ENCODE measurements at regions not wholly inside any gene's neighbourhood (a gene's known extent, or its start where the extent isn't known, plus 50 kb on each side); places are given as distances from the start of the nearest gene placed in this dataset.

DNA sequence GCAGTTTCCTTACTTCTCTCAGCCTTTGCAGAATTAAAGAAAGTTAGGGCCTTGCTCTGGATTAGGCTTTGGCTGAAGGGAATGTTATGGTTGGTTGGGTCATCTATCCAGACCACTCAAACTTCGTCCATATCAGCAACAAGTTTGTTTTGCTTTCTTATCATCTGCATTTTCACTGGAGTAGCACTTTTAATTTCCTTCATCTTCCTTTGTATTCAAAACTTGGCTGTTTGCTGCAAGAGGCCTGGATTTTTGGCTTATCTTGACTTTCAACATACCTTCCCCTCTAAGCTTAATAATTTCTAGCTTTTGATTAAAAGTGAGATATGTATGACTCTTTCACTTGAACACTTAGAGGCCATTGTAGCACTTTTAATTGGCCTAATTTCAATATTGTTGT is 126.7 kb upstream of the CENPE start:
- TF ChIP-seq, protein P1, sequence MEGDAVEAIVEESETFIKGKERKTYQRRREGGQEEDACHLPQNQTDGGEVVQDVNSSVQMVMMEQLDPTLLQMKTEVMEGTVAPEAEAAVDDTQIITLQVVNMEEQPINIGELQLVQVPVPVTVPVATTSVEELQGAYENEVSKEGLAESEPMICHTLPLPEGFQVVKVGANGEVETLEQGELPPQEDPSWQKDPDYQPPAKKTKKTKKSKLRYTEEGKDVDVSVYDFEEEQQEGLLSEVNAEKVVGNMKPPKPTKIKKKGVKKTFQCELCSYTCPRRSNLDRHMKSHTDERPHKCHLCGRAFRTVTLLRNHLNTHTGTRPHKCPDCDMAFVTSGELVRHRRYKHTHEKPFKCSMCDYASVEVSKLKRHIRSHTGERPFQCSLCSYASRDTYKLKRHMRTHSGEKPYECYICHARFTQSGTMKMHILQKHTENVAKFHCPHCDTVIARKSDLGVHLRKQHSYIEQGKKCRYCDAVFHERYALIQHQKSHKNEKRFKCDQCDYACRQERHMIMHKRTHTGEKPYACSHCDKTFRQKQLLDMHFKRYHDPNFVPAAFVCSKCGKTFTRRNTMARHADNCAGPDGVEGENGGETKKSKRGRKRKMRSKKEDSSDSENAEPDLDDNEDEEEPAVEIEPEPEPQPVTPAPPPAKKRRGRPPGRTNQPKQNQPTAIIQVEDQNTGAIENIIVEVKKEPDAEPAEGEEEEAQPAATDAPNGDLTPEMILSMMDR (IDR thresholded peaks at IDR 0.05): no peak

DNA sequence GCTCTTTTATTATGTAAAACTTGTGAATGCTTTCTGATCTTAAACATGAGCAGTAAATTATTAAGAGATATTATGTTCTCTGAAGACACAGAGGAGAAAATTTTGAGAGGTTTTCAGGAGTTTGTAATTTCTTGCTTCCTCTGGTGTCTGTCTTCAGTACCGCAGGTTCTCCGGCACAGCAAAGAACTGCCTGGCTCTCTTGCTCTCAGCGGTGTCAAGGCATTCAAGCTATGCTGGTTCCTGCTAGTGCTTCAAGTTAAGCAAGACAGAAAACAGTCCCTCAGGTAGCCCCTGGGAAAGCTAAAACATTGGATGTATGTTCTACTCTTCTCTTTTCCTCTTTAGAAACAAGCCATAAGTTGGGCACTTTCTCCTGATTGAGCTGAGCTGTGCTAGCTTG is 120.2 kb upstream of the CENPE start:
- TF ChIP-seq, protein P1 (IDR thresholded peaks at IDR 0.05): no peak

DNA sequence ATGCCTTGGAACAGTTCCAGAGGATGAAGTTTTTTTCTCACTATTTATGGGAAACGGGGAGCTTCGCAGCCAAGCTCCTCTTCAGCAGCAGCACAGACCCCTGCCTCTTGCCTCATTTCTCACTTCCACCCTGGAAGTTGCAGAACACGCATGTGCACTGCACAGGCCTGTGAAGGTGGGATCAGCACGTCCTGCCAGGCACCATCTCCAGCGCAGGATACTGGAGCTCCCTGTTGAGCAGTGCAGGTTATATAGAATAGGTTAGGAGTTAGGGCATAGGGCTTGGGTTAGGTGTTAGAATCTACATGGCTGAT is 110.1 kb upstream of the CENPE start:
- TF ChIP-seq, protein P1 (IDR thresholded peaks at IDR 0.05): no peak

DNA sequence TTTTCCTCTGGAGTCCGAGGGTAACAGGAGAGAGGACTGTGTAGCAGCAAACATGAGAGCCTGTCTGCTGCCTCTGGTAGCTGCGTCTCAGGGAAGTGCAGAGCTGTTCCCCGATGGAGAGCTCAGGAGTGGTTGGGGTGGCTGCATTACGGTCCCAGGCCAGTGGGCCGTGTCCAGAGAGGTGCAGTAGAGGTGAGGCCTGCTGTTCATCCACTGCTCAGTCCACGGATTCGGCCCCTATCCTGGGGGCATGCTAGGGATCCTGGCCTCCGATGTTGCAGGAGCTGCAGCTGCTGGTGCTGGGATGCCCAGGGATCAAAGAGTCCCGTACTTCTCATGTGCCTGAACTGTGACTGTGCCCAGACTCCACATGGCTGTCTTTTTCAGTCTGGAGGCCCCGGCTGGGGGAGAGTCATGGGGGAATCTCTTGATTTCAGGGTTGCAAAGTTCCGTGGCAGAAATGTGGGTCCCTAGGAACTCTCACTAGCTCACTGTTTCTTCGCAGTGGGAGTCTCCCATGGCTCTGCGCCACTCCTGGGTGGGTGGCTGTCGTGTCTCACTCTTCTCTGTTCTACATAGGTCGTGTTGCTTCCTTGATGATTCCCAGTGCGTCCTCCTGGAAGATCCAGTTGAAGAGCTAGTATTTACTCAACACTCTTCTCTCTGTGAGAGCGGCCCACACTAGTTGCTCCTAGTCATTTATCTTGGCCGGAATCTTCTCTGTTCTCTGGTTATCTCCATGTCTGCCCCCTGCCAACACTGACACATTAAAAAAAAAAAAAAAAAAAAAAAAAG is 109.5 kb upstream of the CENPE start:
- TF ChIP-seq, protein P1 (IDR thresholded peaks at IDR 0.05): no peak

DNA sequence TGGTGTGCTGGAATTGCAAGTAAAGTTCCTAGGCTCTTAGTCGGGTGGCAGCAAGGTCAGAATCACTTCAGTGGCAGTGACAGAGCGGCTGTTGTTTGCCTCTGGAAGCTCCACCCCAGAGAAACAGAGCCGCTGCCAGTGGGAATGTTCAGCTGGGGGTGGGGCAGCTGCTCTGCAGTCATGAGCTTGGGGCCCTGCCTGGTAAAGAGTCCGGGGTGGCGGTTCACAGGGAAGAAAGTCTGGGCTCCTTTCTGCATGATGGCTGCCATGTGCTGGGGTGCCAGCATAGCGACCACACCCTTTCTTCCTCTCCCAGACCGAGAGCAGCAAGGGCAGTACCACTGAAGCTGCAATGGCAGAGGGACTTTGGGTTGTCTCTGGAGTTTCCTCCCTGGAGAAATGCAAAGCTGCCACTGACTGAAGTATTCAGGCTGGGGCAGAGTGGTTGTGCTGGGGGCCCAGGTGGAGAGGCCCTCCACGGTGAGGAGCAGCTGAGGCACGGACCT is 108.8 kb upstream of the CENPE start:
- TF ChIP-seq, protein P1 (IDR thresholded peaks at IDR 0.05): no peak

DNA sequence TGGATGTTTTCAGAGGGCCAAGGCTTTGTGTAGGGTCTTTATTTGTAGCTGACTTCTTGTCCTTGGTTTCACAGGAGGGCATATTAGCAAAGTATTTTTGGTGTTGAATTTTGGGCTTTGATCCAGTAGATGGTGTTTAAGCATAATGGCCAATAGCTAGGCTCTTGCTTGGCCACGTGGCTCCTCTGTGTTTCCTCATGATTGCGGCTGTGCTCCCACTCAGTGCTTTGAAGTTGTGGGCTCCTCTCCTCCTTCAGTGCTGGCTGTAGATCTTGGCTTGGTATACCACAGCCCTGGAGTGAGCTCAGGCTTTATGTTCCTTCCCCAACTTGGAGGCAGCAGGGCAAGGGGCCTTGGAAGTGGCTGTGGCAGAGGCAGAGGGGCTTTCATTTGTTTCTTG is 107.2 kb upstream of the CENPE start:
- TF ChIP-seq, protein P1 (IDR thresholded peaks at IDR 0.05): no peak

DNA sequence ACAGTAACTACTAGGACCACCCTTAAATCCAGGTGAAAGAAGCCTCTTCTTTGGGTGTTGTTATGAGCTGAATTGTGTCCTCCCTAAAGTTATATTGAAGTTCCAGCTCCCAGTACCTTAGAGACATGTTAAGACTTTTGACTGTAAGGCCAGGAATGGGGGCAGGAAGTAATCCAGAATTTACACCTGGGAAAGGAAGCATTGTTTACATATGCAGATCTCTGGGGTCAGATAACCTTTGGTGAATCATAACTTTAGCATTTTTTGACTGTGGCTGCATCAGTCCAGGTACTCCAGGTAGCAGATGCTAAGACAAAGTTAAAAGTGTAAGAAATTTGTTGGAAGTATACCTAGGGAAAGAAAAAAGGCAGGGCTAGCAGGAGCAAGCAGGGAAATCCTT is 104.9 kb upstream of the CENPE start:
- TF ChIP-seq, protein P1 (IDR thresholded peaks at IDR 0.05): no peak

DNA sequence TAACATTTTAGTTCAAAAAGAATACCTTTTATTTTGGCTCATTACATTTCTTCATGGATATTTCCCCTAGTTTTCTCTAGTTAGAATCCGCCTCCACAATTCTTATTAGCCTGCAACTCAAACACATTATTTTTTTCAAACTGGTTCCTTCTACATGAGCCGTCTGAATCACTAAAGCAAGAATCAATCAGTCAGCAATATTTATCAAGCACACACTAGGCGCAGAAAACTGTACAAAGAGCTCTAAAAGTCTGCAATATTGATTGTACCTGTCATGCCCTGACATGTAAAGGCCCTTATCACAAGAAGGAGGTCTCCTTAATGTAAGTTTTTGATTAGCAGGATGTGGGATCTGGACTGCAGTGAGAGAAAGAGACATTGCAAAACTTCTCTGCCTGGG is 94.8 kb upstream of the CENPE start:
- TF ChIP-seq, protein P1 (IDR thresholded peaks at IDR 0.05): no peak
